Colonic mucosa (tissue), 4 donors: ENCODE measurements at regions not wholly inside any gene's neighbourhood (a gene's known extent, or its start where the extent isn't known, plus 50 kb on each side); places are given as distances from the start of the nearest gene placed in this dataset.

ENCODE experiments used
- DNase-seq: peaks from one replicate; pipeline ENCODE4 v3.0.0-alpha.2; 2020
- H3K27ac ChIP-seq: fragments of 200-600 bp; one replicate; pipeline ENCODE4 v1.8.0; 2021
- H3K27me3 ChIP-seq: fragments of 200-600 bp; one replicate; pipeline ENCODE4 v1.8.0; 2021
- H3K36me3 ChIP-seq: fragments of 200-600 bp; one replicate; pipeline ENCODE4 v1.8.0; 2021
- H3K4me1 ChIP-seq: fragments of 200-600 bp; one replicate; pipeline ENCODE4 v1.8.0; 2021; ENCODE audit warnings: mild to moderate bottlenecking
- H3K4me3 ChIP-seq: fragments of 200-600 bp; one replicate; pipeline ENCODE4 v1.8.0; 2021
- H3K9ac ChIP-seq, 2 donors: one replicate each; pipeline ENCODE4 v1.7.0; 2013; ENCODE audit warnings: control low read depth in 2 of 2, low read depth in 2 of 2, low read length in 2 of 2
- H3K9me3 ChIP-seq: fragments of 200-600 bp; one replicate; pipeline ENCODE4 v1.8.0; 2021
- CTCF ChIP-seq: fragments of 200-600 bp; IDR thresholded peaks from one replicate; pipeline ENCODE4 v1.8.0; 2022; ENCODE audit warnings: antibody characterized with exemption, mild to moderate bottlenecking
- intact Hi-C: fragments of 100-400 bp; cut with DNase I; formaldehyde crosslinking; loops from one replicate; pipeline ENCODE4 v1.14.1; 2022
- donor health status: healthy.
- donor health status: DM: no; HTN: no; CAD: no.
- donor health status: DM: no; HTN: no; CAD: no.

- Histone ChIP-seq H3K27ac (no peak overlapping the region), H3K9me3 (no peaks in the 10 kb centered on the region), H3K4me3 (no peak overlapping the region), H3K36me3 (no peaks in the 10 kb centered on the region), H3K4me1 (no peaks in the 10 kb centered on the region), H3K27me3 (no peaks in the 10 kb centered on the region), H3K9ac (no peak overlapping the region)
- no peak for TF ChIP-seq CTCF
- intact Hi-C loops = no loop called here
- no peak for DNase-seq
Measured at GRCh38 chr15:53158995-53159394, 368.9 kb upstream of the ONECUT1 start.

GRCh38 chr15:53133255-53133850 is 343.2 kb upstream of the ONECUT1 start:
- Histone ChIP-seq H3K4me3 (no peak overlapping the region), H3K27me3 (no peaks in the 10 kb centered on the region), H3K36me3 (no peaks in the 10 kb centered on the region), H3K9me3 (no peaks in the 10 kb centered on the region), H3K4me1 (no peaks in the 10 kb centered on the region), H3K9ac (no peak overlapping the region), H3K27ac (no peak overlapping the region)
- no peak for TF ChIP-seq CTCF
- DNase-seq = no peak
- intact Hi-C loops = no loop called here

- Histone ChIP-seq H3K27ac (no peak overlapping the region), H3K9me3 (no peaks in the 10 kb centered on the region), H3K36me3 (no peaks in the 10 kb centered on the region), H3K4me3 (no peak overlapping the region), H3K27me3 (no peaks in the 10 kb centered on the region), H3K9ac (no peak overlapping the region), H3K4me1 (no peaks in the 10 kb centered on the region)
- intact Hi-C loops = no loop called here
- no peak for TF ChIP-seq CTCF
- DNase-seq = no peak
Measured at GRCh38 chr15:53130943-53131342, 340.8 kb upstream of the ONECUT1 start.

- no peak overlapping the region for H3K27ac ChIP-seq
- H3K4me3 ChIP-seq = no peak overlapping the region
- no peak for DNase-seq
- no peak for TF ChIP-seq CTCF
- no peaks in the 10 kb centered on the region for H3K27me3 ChIP-seq
- no peaks in the 10 kb centered on the region for H3K36me3 ChIP-seq
- intact Hi-C loops = no loop called here
- H3K9ac ChIP-seq = no peak overlapping the region
- H3K4me1 ChIP-seq = no peaks in the 10 kb centered on the region
- no peaks in the 10 kb centered on the region for H3K9me3 ChIP-seq
Measured at GRCh38 chr15:53129121-53129904, 339.2 kb upstream of the ONECUT1 start.

- no peak for TF ChIP-seq CTCF
- no peak overlapping the region for H3K27ac ChIP-seq
Measured at GRCh38 chr15:53128652-53129051, 338.5 kb upstream of the ONECUT1 start.

More at GRCh38 chr15:53128652-53129051, 338.5 kb upstream of the ONECUT1 start:
- intact Hi-C loops = no loop called here
- Histone ChIP-seq H3K9ac (no peak overlapping the region), H3K36me3 (no peaks in the 10 kb centered on the region), H3K4me3 (no peak overlapping the region), H3K4me1 (no peaks in the 10 kb centered on the region), H3K27me3 (no peaks in the 10 kb centered on the region), H3K9me3 (no peaks in the 10 kb centered on the region)
- DNase-seq = no peak
